ENCODE measurements at regions not wholly inside any gene's neighbourhood (a gene's known extent, or its start where the extent isn't known, plus 50 kb on each side); places are given as distances from the start of the nearest gene placed in this dataset.

GRCh38 chr15:68506071-68506470 lies 72.7 kb upstream of the CORO2B start:
- no peak overlapping the region for H3K4me3 Mint-ChIP-seq
- no peaks in the 10 kb centered on the region for H3K4me1 Mint-ChIP-seq
- DNase-seq: no peak
- peaks cover 6 to 14% of the 10 kb centered on the region in 2 donors for H3K27me3 Mint-ChIP-seq
- no peak overlapping the region for H3K27ac Mint-ChIP-seq
- no peaks in the 10 kb centered on the region for H3K9me3 Mint-ChIP-seq
- H3K36me3 Mint-ChIP-seq: no peaks in the 10 kb centered on the region
- no peak for ATAC-seq (replicated peaks)

- no peaks in the 10 kb centered on the region for H3K4me1 Mint-ChIP-seq
- ATAC-seq (replicated peaks): no peak
- H3K4me3 Mint-ChIP-seq: no peak overlapping the region
- H3K9me3 Mint-ChIP-seq: no peaks in the 10 kb centered on the region
- H3K27ac Mint-ChIP-seq: no peak overlapping the region
- H3K36me3 Mint-ChIP-seq: no peaks in the 10 kb centered on the region
- H3K27me3 Mint-ChIP-seq: peaks cover 7 to 21% of the 10 kb centered on the region in 2 donors
- no peak for DNase-seq
Observed at GRCh38 chr15:68507447-68507846, 71.3 kb upstream of the CORO2B start.

DNA sequence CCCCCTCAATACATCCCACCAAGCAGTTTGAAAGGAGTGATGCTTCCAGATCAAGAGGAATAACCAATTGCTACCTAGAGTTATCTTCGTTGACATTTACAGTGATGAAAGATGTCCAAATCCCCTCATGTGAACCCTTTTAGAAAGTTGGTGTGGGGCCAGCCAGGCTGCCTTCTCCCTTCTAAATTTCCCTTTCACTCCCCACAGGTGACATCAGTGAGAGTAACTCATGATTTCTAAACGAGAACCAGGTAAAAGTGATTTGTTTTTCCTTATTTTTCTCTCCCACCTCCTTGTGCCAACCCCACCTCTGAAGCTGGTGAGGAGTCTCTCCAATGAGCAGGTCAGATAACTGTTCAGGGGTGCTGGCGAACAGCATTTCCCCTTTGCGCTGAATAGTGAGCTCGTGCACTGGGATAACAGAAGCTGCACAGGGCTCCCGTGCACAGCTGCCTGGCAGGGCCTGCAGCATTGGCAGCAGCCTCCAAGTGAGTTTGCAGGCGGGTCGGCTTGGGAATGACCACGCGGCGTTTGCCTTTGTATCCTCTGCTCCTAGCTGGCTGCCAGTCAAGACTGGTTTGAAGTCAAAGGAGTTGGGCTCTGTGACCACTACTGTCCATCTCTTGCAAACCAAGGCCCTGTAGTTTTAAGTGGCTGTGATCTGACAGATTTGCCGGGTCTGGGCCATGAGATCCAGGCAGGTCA lies 70.2 kb upstream of the CORO2B start:
- H3K4me3 Mint-ChIP-seq: no peak overlapping the region
- DNase-seq (no peak), ATAC-seq (replicated peaks) (no peak)
- peaks cover 3% of the 10 kb centered on the region in 2 donors for H3K9me3 Mint-ChIP-seq
- H3K4me1 Mint-ChIP-seq: no peaks in the 10 kb centered on the region
- no peak overlapping the region for H3K27ac Mint-ChIP-seq
- H3K36me3 Mint-ChIP-seq: no peaks in the 10 kb centered on the region
- H3K27me3 Mint-ChIP-seq: peaks cover 11 to 21% of the 10 kb centered on the region in 2 donors

DNA sequence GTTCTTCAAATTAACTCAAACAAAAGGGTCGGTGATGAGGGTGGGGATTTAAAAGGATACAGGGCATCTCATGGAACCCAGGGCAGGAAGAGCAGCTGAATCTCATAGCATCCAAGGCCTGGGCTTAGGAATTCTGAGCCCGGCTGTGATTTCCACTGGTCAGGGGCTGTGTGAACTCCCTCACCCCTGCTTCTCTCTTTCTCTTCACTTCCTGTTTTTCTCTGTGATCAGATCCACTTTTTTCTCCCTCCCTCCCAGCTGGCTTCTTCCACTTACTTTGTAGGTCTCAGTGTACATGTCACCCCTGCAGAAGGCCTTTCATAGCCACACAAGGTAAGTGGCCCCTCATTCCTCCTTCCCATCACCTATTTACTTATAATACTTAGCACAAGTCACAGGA lies 68.2 kb upstream of the CORO2B start:
- DNase-seq (no peak), ATAC-seq (replicated peaks) (no peak)
- H3K36me3 Mint-ChIP-seq: no peaks in the 10 kb centered on the region
- H3K4me3 Mint-ChIP-seq: no peak overlapping the region
- no peaks in the 10 kb centered on the region for H3K4me1 Mint-ChIP-seq
- H3K27ac Mint-ChIP-seq: no peak overlapping the region
- H3K27me3 Mint-ChIP-seq: peaks cover 11 to 21% of the 10 kb centered on the region in 2 donors
- H3K9me3 Mint-ChIP-seq: peaks cover 3 to 4% of the 10 kb centered on the region in 2 donors

- H3K27ac Mint-ChIP-seq: no peak overlapping the region
Observed at GRCh38 chr15:68511073-68511991, 67.5 kb upstream of the CORO2B start.

GRCh38 chr15:68512052-68512451 lies 66.7 kb upstream of the CORO2B start:
- H3K27ac Mint-ChIP-seq: no peak overlapping the region
- H3K4me1 Mint-ChIP-seq: no peaks in the 10 kb centered on the region
- ATAC-seq (replicated peaks): no peak
- H3K36me3 Mint-ChIP-seq: no peaks in the 10 kb centered on the region
- H3K27me3 Mint-ChIP-seq: peaks cover 6 to 16% of the 10 kb centered on the region in 2 donors
- H3K9me3 Mint-ChIP-seq: peaks cover 3 to 4% of the 10 kb centered on the region in 2 donors
- no peak overlapping the region for H3K4me3 Mint-ChIP-seq
- DNase-seq: no peak

More at GRCh38 chr15:68511073-68511991, 67.5 kb upstream of the CORO2B start:
- no peaks in the 10 kb centered on the region for H3K4me1 Mint-ChIP-seq
- peaks cover 3 to 4% of the 10 kb centered on the region in 2 donors for H3K9me3 Mint-ChIP-seq
- H3K27me3 Mint-ChIP-seq: peaks cover 11 to 21% of the 10 kb centered on the region in 2 donors
- no peak for DNase-seq
- no peak overlapping the region for H3K4me3 Mint-ChIP-seq
- no peak for ATAC-seq (replicated peaks)
- H3K36me3 Mint-ChIP-seq: no peaks in the 10 kb centered on the region

GRCh38 chr15:68512598-68512997 lies 66.2 kb upstream of the CORO2B start:
- no peak overlapping the region for H3K27ac Mint-ChIP-seq
- H3K4me1 Mint-ChIP-seq: no peaks in the 10 kb centered on the region
- no peaks in the 10 kb centered on the region for H3K36me3 Mint-ChIP-seq
- H3K4me3 Mint-ChIP-seq: no peak overlapping the region
- ATAC-seq (replicated peaks) (no peak), DNase-seq (no peak)
- H3K9me3 Mint-ChIP-seq: peaks cover 3 to 4% of the 10 kb centered on the region in 2 donors
- H3K27me3 Mint-ChIP-seq: peaks cover 5 to 14% of the 10 kb centered on the region in 2 donors

DNA sequence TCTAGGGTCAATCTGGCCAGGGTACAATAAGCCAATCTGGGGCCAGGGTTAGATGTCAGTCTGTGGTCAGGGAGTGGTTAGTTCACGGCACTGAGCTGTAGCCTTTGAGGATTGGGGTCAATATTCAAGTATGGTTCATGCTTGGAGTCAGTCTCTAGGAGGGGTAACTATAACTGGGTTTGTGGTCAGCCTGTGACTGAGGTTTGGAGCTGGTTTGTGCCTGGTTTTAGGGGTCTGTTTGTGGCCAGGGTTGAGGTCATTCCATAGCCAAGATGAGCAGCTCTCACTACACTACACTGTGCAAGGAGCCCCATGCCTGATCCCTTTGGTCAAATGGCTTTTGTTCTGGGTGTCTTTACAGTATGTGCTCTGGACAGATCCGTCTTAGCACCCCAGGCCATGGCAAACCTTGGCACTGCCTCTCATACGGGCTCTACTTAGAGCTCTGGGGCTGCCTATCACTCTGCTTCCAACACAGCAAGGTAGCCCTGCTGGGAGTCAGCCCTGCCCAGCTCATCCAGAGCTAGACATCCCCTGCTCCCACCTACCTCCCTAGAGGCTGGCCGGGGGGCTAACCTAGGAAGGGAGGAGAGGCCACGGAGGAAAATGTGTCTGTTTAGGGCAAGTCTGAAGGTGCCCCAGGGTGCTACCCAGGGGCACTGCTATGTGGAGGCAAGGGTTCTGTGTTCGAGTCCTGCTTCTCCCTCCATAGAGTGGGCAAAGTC lies 63.3 kb upstream of the CORO2B start:
- H3K27ac Mint-ChIP-seq: no peak overlapping the region
- peaks cover 3 to 4% of the 10 kb centered on the region in 2 donors for H3K9me3 Mint-ChIP-seq
- no peaks in the 10 kb centered on the region for H3K4me1 Mint-ChIP-seq
- no peak overlapping the region for H3K4me3 Mint-ChIP-seq
- H3K36me3 Mint-ChIP-seq: no peaks in the 10 kb centered on the region
- H3K27me3 Mint-ChIP-seq: peaks cover 11% of the 10 kb centered on the region in 2 donors
- DNase-seq (no peak), ATAC-seq (replicated peaks) (no peak)

DNA sequence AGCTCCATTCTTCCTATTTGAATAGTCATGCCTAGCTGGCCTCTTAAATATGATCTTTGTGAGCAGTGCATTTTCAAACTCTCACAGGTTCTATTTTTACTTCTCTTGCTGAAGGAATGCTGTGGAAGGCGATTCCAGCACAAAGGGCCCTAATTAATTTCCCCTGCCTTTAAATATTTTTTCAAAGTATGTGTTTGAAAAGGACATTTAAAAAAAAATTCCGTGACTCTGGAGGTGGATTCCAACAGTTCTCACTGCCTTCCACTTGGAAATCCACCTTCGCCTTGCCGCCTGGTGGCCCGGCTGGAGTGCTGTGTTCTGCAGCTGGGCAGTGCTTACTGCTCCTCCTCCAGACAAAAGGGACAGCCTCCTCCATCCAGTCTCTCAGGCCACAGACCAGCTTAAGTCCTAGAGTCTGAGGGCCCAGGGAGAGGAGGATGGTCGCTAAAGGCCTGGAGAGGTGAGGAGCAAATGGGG lies 61.5 kb upstream of the CORO2B start:
- no peak overlapping the region for H3K27ac Mint-ChIP-seq
- no peaks in the 10 kb centered on the region for H3K4me1 Mint-ChIP-seq
- DNase-seq (no peak), ATAC-seq (replicated peaks) (no peak)
- H3K9me3 Mint-ChIP-seq: peaks cover 3 to 4% of the 10 kb centered on the region in 2 donors
- H3K36me3 Mint-ChIP-seq: no peaks in the 10 kb centered on the region
- peaks cover 0 to 11% of the 10 kb centered on the region in 2 donors for H3K27me3 Mint-ChIP-seq
- no peak overlapping the region for H3K4me3 Mint-ChIP-seq

GRCh38 chr15:68518046-68518445 lies 60.7 kb upstream of the CORO2B start:
- peaks cover 0 to 9% of the 10 kb centered on the region in 2 donors for H3K27me3 Mint-ChIP-seq
- H3K36me3 Mint-ChIP-seq: no peaks in the 10 kb centered on the region
- H3K4me3 Mint-ChIP-seq: no peak overlapping the region
- peaks cover 2 to 3% of the 10 kb centered on the region in 2 donors for H3K9me3 Mint-ChIP-seq
- no peak overlapping the region for H3K27ac Mint-ChIP-seq
- DNase-seq: no peak
- no peaks in the 10 kb centered on the region for H3K4me1 Mint-ChIP-seq
- no peak for ATAC-seq (replicated peaks)

GRCh38 chr15:68518785-68519430 lies 59.9 kb upstream of the CORO2B start:
- H3K9me3 Mint-ChIP-seq: peaks cover 0 to 1% of the 10 kb centered on the region in 2 donors
- no peaks in the 10 kb centered on the region for H3K4me1 Mint-ChIP-seq
- ATAC-seq (replicated peaks) (peak; percentile 39 to 46), DNase-seq (no peak)
- H3K27ac Mint-ChIP-seq: no peak overlapping the region
- H3K4me3 Mint-ChIP-seq: no peak overlapping the region
- H3K27me3 Mint-ChIP-seq: peaks cover 0 to 15% of the 10 kb centered on the region in 2 donors
- H3K36me3 Mint-ChIP-seq: no peaks in the 10 kb centered on the region

DNA sequence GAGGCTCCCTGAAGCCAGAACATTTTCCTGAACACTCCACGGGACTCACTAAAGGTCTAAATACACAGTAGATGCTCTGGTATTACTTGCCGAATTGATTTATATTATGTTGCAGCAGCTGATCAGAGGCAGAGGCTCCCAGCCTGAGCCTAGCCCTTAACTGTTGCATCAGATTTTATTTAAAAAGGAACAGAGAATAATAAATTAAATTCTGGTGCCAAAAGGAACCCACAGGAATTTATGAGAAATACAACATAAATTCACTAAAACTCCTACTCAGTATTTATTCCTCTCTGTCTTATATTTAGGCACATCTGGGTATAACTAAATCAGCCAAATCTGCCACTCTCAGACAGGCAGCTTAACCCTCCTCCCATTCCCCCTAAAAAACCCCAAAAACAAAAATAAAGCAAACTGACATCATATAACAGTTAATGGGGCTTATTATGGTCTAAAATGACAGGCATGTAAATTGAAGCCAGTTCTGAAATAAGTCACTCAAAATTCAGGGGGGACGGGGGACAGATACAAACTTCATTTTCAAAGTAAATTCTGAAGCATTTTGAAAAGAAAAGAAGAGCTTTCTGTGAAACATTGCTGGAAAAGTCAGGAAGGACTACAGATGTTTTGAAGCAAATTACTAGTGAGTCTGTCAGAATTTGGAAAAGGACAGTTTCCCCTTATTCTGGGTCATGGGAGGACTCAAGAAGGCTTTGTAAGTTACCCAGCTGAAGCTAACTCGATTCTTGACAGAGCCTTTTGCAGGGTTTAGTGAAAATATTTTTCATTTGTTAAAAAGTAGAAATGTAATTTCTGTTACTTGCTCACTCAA lies 53.8 kb upstream of the CORO2B start:
- no peak for DNase-seq
- no peaks in the 10 kb centered on the region for H3K36me3 Mint-ChIP-seq
- no peak for ATAC-seq (replicated peaks)
- peaks cover 0 to 1% of the 10 kb centered on the region in 2 donors for H3K9me3 Mint-ChIP-seq
- peaks cover 0 to 10% of the 10 kb centered on the region in 2 donors for H3K27me3 Mint-ChIP-seq
- H3K27ac Mint-ChIP-seq: no peak overlapping the region
- no peak overlapping the region for H3K4me3 Mint-ChIP-seq
- H3K4me1 Mint-ChIP-seq: peaks cover 9 to 29% of the 10 kb centered on the region in 2 donors

DNA sequence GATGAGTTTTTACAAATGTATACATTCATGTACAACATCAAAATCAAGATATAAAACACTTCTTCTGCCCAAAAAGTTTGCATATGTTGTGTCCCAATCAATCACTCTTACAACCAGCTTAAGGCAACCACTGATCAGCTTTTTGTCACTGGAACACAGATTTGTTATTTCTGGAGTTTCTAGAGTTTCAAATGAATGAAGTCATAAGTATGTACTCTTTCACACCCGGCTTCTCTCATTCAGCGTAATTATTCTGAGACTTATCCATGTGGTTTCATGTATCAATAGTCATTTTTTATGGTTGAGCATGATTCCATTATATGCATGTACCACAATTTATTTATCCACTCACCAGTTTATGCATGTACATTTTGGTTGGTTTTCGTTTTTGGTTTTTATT lies 53.0 kb upstream of the CORO2B start:
- Mint-ChIP-seq H3K27ac (no peak overlapping the region), H3K9me3 (peaks cover 2 to 3% of the 10 kb centered on the region in 2 donors), H3K36me3 (peaks cover 0 to under 1% of the 10 kb centered on the region in 2 donors), H3K4me1 (peaks cover 9 to 29% of the 10 kb centered on the region in 2 donors), H3K4me3 (no peak overlapping the region), H3K27me3 (peaks cover 0 to 10% of the 10 kb centered on the region in 2 donors)
- no peak for DNase-seq
- ATAC-seq (replicated peaks): no peak
